GM13976 (cell line): ENCODE measurements at regions not wholly inside any gene's neighbourhood (a gene's known extent, or its start where the extent isn't known, plus 50 kb on each side); places are given as distances from the start of the nearest gene placed in this dataset.

Experiments
- DNase-seq: peaks from one replicate; pipeline ENCODE4 v3.0.0; 2012; ENCODE audit warnings: low spot score
- in situ Hi-C: fragments of 300-500 bp; cut with MboI; formaldehyde crosslinking; loops from one replicate; pipeline ENCODE4 v1.12.0; 2022; ENCODE audit warnings: low sequenced_read_pairs, mixed read lengths, inconsistent platforms; ENCODE audit not compliant: unreplicated experiment
- TF ChIP-seq, protein P1 (sequence below): IDR thresholded peaks from 2 replicates; pipeline ENCODE4 v1.5.1; 2012; ENCODE audit warnings: borderline replicate concordance, mild to moderate bottlenecking; ENCODE audit not compliant: insufficient read depth; ENCODE audit errors: extremely low read depth, missing control alignments, control extremely low read depth

GRCh38 chr17:73760439-73760758 is 116.2 kb upstream of the SDK2 start:
- no peak for DNase-seq
- TF ChIP-seq, protein P1, sequence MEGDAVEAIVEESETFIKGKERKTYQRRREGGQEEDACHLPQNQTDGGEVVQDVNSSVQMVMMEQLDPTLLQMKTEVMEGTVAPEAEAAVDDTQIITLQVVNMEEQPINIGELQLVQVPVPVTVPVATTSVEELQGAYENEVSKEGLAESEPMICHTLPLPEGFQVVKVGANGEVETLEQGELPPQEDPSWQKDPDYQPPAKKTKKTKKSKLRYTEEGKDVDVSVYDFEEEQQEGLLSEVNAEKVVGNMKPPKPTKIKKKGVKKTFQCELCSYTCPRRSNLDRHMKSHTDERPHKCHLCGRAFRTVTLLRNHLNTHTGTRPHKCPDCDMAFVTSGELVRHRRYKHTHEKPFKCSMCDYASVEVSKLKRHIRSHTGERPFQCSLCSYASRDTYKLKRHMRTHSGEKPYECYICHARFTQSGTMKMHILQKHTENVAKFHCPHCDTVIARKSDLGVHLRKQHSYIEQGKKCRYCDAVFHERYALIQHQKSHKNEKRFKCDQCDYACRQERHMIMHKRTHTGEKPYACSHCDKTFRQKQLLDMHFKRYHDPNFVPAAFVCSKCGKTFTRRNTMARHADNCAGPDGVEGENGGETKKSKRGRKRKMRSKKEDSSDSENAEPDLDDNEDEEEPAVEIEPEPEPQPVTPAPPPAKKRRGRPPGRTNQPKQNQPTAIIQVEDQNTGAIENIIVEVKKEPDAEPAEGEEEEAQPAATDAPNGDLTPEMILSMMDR, result no peak
- in situ Hi-C loops, result no loop called here

GRCh38 chr17:73765824-73766563 is 121.7 kb upstream of the SDK2 start:
- in situ Hi-C loops, result no loop called here

GRCh38 chr17:73767696-73768095 is 123.5 kb upstream of the SDK2 start:
- TF ChIP-seq, protein P1, result no peak
- DNase-seq, result no peak
- in situ Hi-C loops, result no loop called here

More at GRCh38 chr17:73765824-73766563, 121.7 kb upstream of the SDK2 start:
- no peak for DNase-seq
- TF ChIP-seq, protein P1, result no peak

DNA sequence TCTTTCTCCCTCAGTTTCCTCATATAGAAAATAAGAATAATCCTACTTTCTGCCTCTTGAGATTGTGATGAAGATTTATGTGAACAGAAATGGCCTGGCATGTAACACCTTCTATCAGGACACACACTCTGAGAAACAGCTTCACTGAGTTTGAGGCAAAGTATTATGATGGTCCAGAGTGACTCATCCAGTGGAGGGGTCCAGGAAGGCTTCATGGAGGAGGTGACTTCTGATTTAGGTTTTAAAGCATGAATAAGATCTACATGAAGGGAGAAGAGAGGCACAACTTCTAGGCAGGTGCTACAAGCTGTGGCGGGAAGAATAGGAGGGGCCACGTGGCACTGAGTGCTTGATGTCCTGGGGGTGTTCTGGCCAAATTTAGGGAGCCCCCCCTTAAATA is 124.4 kb upstream of the SDK2 start:
- in situ Hi-C loops, result no loop called here
- TF ChIP-seq, protein P1, result no peak

GRCh38 chr17:73769479-73769878 is 125.2 kb upstream of the SDK2 start:
- TF ChIP-seq, protein P1, result no peak
- DNase-seq, result no peak
- in situ Hi-C loops, result no loop called here

More for the DNA sequence above, 124.4 kb upstream of the SDK2 start:
- no peak for DNase-seq

- TF ChIP-seq, protein P1, result no peak
- in situ Hi-C loops, result no loop called here
- no peak for DNase-seq
Observed at GRCh38 chr17:73770115-73770848, 126.0 kb upstream of the SDK2 start.

DNA sequence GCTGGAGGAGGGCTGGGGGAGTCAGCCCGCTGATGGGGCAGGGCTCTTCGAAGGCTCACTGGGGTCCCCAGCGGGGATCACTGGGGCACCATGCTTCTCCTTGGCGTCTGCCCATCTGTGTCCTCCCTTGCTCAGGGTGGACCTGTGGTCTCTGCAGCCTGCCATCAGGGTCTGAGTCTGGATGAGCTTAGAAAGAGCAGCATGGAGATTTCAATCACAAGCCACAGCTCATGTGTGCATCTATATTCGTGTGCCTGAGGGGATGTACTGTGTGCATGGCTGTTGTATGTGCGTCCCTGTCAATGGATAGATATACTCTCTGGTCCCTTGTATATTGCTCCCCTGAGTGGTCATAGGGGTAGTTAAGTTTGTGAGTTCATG is 126.6 kb upstream of the SDK2 start:
- no peak for DNase-seq
- TF ChIP-seq, protein P1, result no peak
- in situ Hi-C loops, result no loop called here
